Gastrocnemius medialis (tissue), 4 donors: ENCODE measurements at regions not wholly inside any gene's neighbourhood (a gene's known extent, or its start where the extent isn't known, plus 50 kb on each side); places are given as distances from the start of the nearest gene placed in this dataset.
A peak's percentile ranks its signal among the peaks of the same experiment; 100 is the strongest.

Experiments used
- ATAC-seq, 2 donors: fragments of 150-250 bp; one replicate each; pipeline ENCODE4 v1.9.1; 2016
- DNase-seq, 2 donors: peaks; one replicate each; pipeline ENCODE4 v3.0.0-alpha.2; 2019
- H3K27ac ChIP-seq, 4 donors: fragments of 200-600 bp; sonication (generic); 1 replicate in 1 of 4; 2 replicates in 3 of 4; pipeline ENCODE4 v1.5.1; 2016 to 2018; ENCODE audit warnings: mild to moderate bottlenecking in 2 of 4, moderate library complexity in 1 of 4
- H3K27me3 ChIP-seq, 3 donors: fragments of 200-600 bp; sonication (generic) in 2 of 3; 1 replicate in 1 of 3; 2 replicates in 2 of 3; pipeline versions ENCODE4 v1.5.1 to v1.6.0; 2016 to 2019; ENCODE audit warnings: mild to moderate bottlenecking in 1 of 3, moderate library complexity in 1 of 3
- H3K36me3 ChIP-seq, 2 donors: fragments of 200-600 bp; sonication (generic) in 1 of 2; one replicate each; pipeline ENCODE4 v1.5.1; 2017 to 2018
- H3K4me1 ChIP-seq, 2 donors: fragments of 200-600 bp; sonication (generic) in 1 of 2; one replicate each; pipeline ENCODE4 v1.5.1; 2016 to 2017; ENCODE audit warnings: mild to moderate bottlenecking in 2 of 2
- H3K4me3 ChIP-seq, 4 donors: fragments of 200-600 bp; sonication (generic) in 3 of 4; 1 replicate in 1 of 4; 2 replicates in 3 of 4; pipeline ENCODE4 v1.5.1; 2016 to 2019; ENCODE audit warnings: mild to moderate bottlenecking in 2 of 4
- H3K9me3 ChIP-seq, 3 donors: fragments of 200-600 bp; sonication (generic) in 2 of 3; 1 replicate in 1 of 3; 2 replicates in 2 of 3; pipeline ENCODE4 v1.5.1; 2016 to 2019
- POLR2A ChIP-seq, 2 donors: fragments of 450-650 bp; IDR thresholded peaks; one replicate each; pipeline ENCODE4 v1.6.1; 2017; ENCODE audit warnings: antibody characterized with exemption in 2 of 2, mild to moderate bottlenecking in 2 of 2, moderate library complexity in 2 of 2
- in situ Hi-C, 4 donors: fragments of 200-750 bp; cut with MboI; loops; one replicate each; pipeline versions ENCODE4 v1.15.0 to v1.8.0; 2017; ENCODE audit warnings: low sequenced_read_pairs in 4 of 4
- intact Hi-C: fragments of 100-400 bp; cut with DNase I; formaldehyde crosslinking; loops from one replicate; pipeline ENCODE4 v1.15.1; 2023; ENCODE audit warnings: low total_unique reads
- TF ChIP-seq, protein P1 (sequence below), 5 experiments: fragments of 450-650 bp in 3 of 5; fragments of 200-600 bp in 2 of 5; sonication (generic) in 2 of 5; IDR thresholded peaks in 4 of 5; conservative IDR thresholded peaks in 1 of 5; 1 replicate in 4 of 5; 2 replicates in 1 of 5; pipeline ENCODE4 v1.5.1; 2016 to 2019; ENCODE audit warnings: antibody characterized with exemption in 5 of 5, mild to moderate bottlenecking in 3 of 5, moderate library complexity in 3 of 5

DNA sequence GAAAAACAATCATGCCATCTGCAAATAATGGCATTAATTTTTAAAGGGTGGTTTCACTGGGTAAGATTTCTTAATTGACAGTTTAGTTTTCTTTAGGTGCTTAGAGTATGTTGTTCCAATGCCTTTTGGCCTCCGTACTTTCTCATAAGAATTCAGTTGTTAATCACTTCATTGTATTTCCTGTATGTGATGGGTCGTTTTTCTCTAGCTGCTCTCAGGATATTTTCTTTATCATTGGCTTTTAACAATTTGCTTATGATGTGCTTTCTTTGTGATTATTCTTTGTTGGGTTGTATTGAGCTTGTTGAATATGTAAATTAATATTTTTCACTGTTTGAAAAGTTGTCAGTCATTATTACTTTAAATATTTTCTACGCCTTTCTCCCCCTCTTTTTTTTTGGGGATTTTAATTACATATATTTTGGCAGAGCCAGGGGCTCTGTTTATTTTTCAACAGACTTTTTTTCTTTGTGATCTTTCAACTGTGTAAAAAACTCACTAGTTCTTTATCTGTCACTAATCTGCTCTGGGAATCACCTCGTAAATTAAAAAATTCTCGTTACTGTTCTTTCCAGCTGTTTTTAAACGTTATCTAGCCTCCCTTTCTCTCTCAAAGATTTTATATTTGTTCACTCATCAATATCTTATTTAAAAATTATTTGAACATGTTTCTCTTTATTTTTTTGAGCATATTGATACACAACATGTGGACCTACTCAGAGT lies 56.2 kb upstream of the IL1R1 start:
- H3K9me3 ChIP-seq = no peaks in the 10 kb centered on the region
- ATAC-seq = no peak
- no peaks in the 10 kb centered on the region for H3K36me3 ChIP-seq
- DNase-seq = no peak
- no peak overlapping the region for H3K4me3 ChIP-seq
- peak overlapping the region in 3 of 4 donors; percentile 50 to 64 (median 61) for H3K27ac ChIP-seq
- peaks cover 24 to 32% of the 10 kb centered on the region in 2 donors for H3K4me1 ChIP-seq
- TF ChIP-seq POLR2A (IDR thresholded peaks at IDR 0.05) = no peak
- TF ChIP-seq, protein P1, sequence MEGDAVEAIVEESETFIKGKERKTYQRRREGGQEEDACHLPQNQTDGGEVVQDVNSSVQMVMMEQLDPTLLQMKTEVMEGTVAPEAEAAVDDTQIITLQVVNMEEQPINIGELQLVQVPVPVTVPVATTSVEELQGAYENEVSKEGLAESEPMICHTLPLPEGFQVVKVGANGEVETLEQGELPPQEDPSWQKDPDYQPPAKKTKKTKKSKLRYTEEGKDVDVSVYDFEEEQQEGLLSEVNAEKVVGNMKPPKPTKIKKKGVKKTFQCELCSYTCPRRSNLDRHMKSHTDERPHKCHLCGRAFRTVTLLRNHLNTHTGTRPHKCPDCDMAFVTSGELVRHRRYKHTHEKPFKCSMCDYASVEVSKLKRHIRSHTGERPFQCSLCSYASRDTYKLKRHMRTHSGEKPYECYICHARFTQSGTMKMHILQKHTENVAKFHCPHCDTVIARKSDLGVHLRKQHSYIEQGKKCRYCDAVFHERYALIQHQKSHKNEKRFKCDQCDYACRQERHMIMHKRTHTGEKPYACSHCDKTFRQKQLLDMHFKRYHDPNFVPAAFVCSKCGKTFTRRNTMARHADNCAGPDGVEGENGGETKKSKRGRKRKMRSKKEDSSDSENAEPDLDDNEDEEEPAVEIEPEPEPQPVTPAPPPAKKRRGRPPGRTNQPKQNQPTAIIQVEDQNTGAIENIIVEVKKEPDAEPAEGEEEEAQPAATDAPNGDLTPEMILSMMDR (IDR thresholded peaks at IDR 0.05 in 4 of 5, conservative IDR thresholded peaks at IDR 0.05 in 1 of 5) = no peak
- in situ Hi-C loops = no loop called here
- intact Hi-C loops = no loop called here
- no peaks in the 10 kb centered on the region for H3K27me3 ChIP-seq

DNA sequence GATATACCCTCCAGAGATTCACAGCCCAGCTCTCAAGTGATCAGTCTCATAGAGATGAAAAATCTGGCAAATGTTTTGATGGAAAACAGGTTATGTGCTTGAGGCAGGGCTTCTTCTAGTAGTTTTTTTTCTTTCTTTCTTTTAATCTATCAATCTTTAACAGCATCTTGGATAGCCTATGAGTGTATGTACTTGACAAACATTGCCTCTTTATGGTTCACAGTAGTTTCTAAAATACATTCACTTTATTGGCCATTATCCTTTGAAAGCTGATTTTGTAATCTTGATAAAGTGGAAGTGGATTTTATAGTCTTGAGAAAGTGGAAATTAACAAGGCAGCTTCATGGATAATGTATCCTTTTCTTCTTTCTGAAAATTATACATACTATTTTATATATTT lies 51.4 kb upstream of the IL1R1 start:
- in situ Hi-C loops = no loop called here
- intact Hi-C loops = no loop called here
- H3K9me3 ChIP-seq = no peaks in the 10 kb centered on the region
- H3K4me3 ChIP-seq = no peak overlapping the region
- peaks cover 12 to 27% of the 10 kb centered on the region in 2 donors for H3K4me1 ChIP-seq
- no peaks in the 10 kb centered on the region for H3K27me3 ChIP-seq
- TF ChIP-seq, protein P1 (IDR thresholded peaks at IDR 0.05 in 4 of 5, conservative IDR thresholded peaks at IDR 0.05 in 1 of 5) = no peak
- no peak for TF ChIP-seq POLR2A (IDR thresholded peaks at IDR 0.05)
- H3K36me3 ChIP-seq = no peaks in the 10 kb centered on the region
- ATAC-seq (no peak), DNase-seq (no peak)
- no peak overlapping the region for H3K27ac ChIP-seq

DNA sequence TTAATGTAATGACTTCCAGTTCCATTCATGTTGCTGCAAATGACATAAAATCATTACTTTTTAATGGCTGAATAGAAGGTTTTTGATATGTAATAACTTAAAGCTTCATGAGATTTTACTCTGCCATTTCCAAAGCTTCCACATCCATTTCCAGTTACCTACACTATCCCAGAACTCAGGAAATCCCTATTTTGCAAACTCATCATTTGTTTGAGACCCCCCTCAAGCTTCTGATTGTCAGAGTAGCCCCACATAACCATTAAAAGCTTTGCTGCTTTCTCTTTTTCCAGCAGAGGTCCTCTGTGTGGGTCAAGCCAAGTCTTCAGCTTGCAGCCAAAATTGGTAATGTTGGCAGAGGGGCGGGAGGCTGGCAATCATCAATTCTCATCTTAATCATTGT lies 50.6 kb upstream of the IL1R1 start:
- ATAC-seq = no peak
- Histone ChIP-seq H3K4me3 (no peak overlapping the region), H3K27ac (no peak overlapping the region), H3K9me3 (no peaks in the 10 kb centered on the region), H3K4me1 (peaks cover 5 to 22% of the 10 kb centered on the region in 2 donors), H3K36me3 (no peaks in the 10 kb centered on the region), H3K27me3 (no peaks in the 10 kb centered on the region)
- intact Hi-C loops = no loop called here
- in situ Hi-C loops = no loop called here
- no peak for DNase-seq
- TF ChIP-seq, protein P1 (IDR thresholded peaks at IDR 0.05 in 4 of 5, conservative IDR thresholded peaks at IDR 0.05 in 1 of 5) = no peak
- no peak for TF ChIP-seq POLR2A (IDR thresholded peaks at IDR 0.05)

DNA sequence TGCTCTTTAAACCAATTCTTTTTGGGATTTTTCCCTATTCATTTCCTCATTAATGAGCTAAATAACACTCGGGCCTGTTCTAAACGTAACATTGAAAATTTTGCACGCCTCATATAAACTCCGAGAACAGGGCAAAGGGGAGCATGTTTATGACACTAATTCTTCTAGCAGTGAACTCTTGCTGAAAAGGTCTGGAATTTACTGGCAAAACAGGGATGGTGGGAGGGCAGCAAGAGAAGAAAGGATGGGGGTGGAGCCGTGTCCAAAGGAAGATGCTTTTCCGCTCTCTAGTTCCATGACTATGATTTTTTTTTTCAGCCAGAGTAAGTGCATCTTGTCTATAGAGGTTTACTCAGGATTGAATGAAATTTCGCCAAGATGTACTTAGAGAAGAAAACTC lies 50.0 kb upstream of the IL1R1 start:
- in situ Hi-C loops (no loop called here), intact Hi-C loops (no loop called here)
- H3K9me3 ChIP-seq = no peaks in the 10 kb centered on the region
- no peak overlapping the region for H3K4me3 ChIP-seq
- TF ChIP-seq, protein P1 (IDR thresholded peaks at IDR 0.05 in 4 of 5, conservative IDR thresholded peaks at IDR 0.05 in 1 of 5) = no peak
- no peak for TF ChIP-seq POLR2A (IDR thresholded peaks at IDR 0.05)
- no peak for ATAC-seq
- H3K27me3 ChIP-seq = no peaks in the 10 kb centered on the region
- no peak for DNase-seq
- H3K36me3 ChIP-seq = no peaks in the 10 kb centered on the region
- H3K27ac ChIP-seq = no peak overlapping the region
- H3K4me1 ChIP-seq = peaks cover 3 to 20% of the 10 kb centered on the region in 2 donors
